ENCODE measurements at regions not wholly inside any gene's neighbourhood (a gene's known extent, or its start where the extent isn't known, plus 50 kb on each side); places are given as distances from the start of the nearest gene placed in this dataset.

DNA sequence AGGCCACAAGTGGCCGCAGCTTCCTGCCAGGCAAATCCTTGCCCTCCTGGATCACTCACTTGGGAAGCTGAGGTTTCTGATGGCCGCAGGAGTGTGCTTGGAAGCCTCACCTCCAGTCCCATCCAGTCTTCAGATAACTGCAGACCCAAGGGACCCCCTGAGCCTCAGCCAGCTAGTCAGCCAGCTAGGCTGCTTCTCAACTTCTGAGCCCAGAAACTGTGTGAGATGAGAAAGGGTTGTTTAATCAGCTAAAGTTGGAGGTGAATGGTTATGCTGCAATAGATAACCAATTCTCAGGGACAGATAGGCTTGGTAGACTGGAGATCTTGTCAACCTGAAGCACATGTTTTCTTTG lies 96.9 kb downstream of the THBS2 start:
- H3K4me1 Mint-ChIP-seq, result no peaks in the 10 kb centered on the region
- H3K36me3 Mint-ChIP-seq (ENCODE audit: low read depth), result no peaks in the 10 kb centered on the region
- H3K4me3 Mint-ChIP-seq, result no peak overlapping the region
- H3K27ac Mint-ChIP-seq, result no peak overlapping the region
- H3K27me3 Mint-ChIP-seq, result peaks cover 18% of the 10 kb centered on the region
- ATAC-seq (replicated peaks), result no peak
- H3K9me3 Mint-ChIP-seq, result no peaks in the 10 kb centered on the region

DNA sequence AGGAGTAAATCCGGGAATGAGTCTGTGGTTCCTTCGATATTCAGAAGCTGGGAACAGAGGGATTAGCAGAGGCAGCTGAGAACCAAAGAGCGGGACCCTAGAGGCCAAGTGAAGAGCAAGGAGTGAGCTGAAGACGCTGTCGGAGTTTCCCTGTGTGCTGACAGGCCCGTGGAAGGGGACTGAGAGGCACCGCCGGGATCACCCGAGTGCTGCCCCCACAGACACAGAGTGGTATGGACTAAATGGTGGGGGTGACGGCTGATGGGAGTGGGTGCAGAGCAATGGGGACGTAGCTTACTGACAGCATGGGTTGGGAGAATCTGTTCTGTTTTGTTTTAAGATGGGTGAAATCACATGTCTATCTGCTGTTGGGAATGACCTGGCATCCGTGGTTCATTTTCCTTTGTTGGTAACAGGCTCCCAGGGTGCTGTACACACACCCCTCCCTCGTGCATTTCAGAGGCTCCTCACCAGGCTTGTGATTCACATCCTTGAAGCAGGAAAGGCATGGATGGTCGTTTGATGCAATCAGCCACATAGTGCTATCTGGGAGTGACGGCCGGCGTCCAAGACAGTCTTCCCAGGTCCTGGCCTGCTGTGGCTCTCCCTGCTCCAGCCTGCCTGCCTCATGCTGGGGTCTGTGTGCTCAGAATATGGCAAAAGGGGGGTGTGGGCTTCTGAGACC lies 97.4 kb downstream of the THBS2 start:
- Mint-ChIP-seq H3K36me3 (ENCODE audit: low read depth) (no peaks in the 10 kb centered on the region), H3K27ac (no peak overlapping the region), H3K27me3 (peaks cover 18% of the 10 kb centered on the region), H3K4me1 (no peaks in the 10 kb centered on the region), H3K9me3 (no peaks in the 10 kb centered on the region), H3K4me3 (no peak overlapping the region)
- no peak for ATAC-seq (replicated peaks)

DNA sequence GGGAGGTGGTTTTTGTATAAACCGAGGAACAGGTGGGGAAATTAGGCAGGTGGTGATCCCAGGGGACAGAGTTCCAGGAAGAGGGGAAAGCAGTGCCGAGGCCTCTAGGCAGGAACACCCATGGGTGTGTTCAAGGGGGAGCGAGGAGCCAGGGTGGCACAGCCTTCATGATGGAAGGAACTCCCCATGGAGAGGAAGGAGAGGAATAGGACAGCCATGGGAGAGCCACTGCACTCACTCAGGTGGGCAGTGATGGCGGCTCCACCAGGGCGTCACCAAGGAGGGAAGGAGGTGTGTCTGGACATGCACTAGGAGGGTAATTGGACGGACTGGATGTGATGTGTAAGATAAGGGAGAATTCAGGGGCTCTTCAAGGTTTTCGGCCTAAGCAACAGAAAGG lies 98.2 kb downstream of the THBS2 start:
- no peaks in the 10 kb centered on the region for H3K4me1 Mint-ChIP-seq
- no peaks in the 10 kb centered on the region for H3K9me3 Mint-ChIP-seq
- no peak overlapping the region for H3K27ac Mint-ChIP-seq
- ATAC-seq (replicated peaks), result no peak
- peaks cover 18% of the 10 kb centered on the region for H3K27me3 Mint-ChIP-seq
- H3K36me3 Mint-ChIP-seq (ENCODE audit: low read depth), result no peaks in the 10 kb centered on the region
- no peak overlapping the region for H3K4me3 Mint-ChIP-seq

DNA sequence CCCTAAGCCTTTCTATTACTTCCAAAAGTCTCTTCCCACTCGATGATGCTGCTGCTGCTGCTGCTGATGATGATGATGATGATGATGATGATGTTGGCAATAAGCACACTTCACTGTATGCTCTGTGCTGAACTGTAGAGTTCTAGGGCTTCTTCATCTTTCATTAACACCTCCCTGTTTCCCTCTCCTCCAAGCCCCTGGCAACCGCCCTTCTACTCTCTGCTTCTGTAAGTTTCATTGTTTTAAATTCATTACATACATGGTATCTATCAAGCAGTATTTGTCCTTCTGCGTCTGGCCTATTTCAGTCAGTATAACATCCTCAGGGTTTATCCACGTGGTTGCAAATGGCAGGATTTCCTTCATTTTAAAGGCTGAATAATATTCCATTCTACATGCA lies 100.2 kb downstream of the THBS2 start:
- no peak for ATAC-seq (replicated peaks)
- H3K9me3 Mint-ChIP-seq, result peaks cover 5% of the 10 kb centered on the region
- H3K27ac Mint-ChIP-seq, result no peak overlapping the region
- H3K27me3 Mint-ChIP-seq, result peaks cover 22% of the 10 kb centered on the region
- no peak overlapping the region for H3K4me3 Mint-ChIP-seq
- H3K36me3 Mint-ChIP-seq (ENCODE audit: low read depth), result no peaks in the 10 kb centered on the region
- no peaks in the 10 kb centered on the region for H3K4me1 Mint-ChIP-seq

DNA sequence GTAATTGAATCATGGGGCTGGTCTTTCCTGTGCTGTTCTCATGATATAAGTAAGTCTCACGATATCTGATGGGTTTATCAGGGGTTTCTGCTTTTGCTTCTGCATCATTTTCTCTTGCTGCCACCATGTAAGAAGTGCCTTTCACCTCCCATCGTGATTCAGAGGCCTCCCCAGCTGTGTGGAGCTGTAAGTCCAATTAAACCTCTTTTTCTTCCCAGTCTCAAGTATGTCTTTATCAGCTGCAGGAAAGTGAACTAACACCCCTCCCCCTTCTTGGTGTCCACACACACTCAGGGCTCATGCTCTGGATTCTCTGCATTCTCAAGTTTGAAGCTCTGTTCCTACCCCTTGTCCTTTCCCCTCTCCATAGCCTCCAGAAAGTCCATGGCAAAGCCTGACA lies 107.1 kb downstream of the THBS2 start:
- no peak for ATAC-seq (replicated peaks)
- Mint-ChIP-seq H3K9me3 (peaks cover 5% of the 10 kb centered on the region), H3K4me1 (no peaks in the 10 kb centered on the region), H3K4me3 (no peak overlapping the region), H3K27ac (no peak overlapping the region), H3K27me3 (peaks cover 7% of the 10 kb centered on the region), H3K36me3 (ENCODE audit: low read depth) (no peaks in the 10 kb centered on the region)

DNA sequence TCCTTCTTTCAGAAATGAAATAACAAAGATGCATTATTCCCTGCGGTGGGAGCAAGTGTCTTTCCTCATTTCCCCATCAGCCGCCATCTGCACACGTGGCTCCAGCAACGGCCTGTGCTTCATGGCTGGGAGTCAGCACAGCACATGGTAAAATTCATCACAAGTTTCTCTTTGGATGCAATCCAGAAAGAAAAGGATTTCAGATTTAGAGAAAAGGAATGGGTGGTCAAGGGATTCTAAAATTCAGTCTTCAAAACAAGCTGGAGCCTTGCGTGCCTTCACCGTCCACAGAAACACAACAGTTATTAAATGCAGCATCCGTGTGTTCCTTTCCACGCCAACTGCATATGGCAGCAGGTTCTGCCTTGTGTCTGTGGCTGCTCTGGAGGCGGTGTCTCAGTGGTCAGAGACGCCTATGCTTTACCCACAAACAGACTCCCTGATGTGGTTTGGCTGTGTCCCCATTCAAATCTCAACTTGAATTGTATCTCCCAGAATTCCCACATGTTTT lies 107.6 kb downstream of the THBS2 start:
- Mint-ChIP-seq H3K4me1 (no peaks in the 10 kb centered on the region), H3K9me3 (peaks cover 5% of the 10 kb centered on the region), H3K27ac (no peak overlapping the region), H3K4me3 (no peak overlapping the region), H3K27me3 (peaks cover 7% of the 10 kb centered on the region), H3K36me3 (ENCODE audit: low read depth) (no peaks in the 10 kb centered on the region)
- no peak for ATAC-seq (replicated peaks)

DNA sequence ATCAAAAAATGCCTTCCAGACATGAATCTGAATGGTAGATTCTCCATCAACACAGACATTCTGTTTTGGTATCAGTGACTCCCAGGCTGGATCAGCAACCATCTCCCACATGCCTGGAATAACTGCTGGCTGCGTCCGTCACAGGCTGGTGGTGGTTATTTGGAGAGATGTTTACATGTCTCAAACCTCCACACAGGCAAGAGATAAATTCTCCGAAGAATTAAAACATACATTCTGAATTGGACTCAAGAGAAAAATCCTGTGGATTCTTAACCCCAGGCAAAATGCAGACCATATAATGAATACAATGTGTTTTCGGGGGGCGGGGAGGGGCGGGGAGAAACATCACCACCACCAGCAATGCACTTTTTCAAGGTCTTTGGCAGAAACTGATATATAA lies 108.2 kb downstream of the THBS2 start:
- Mint-ChIP-seq H3K27ac (no peak overlapping the region), H3K4me3 (no peak overlapping the region), H3K4me1 (no peaks in the 10 kb centered on the region), H3K36me3 (ENCODE audit: low read depth) (no peaks in the 10 kb centered on the region), H3K27me3 (peaks cover 7% of the 10 kb centered on the region), H3K9me3 (peaks cover 5% of the 10 kb centered on the region)
- ATAC-seq (replicated peaks), result no peak

DNA sequence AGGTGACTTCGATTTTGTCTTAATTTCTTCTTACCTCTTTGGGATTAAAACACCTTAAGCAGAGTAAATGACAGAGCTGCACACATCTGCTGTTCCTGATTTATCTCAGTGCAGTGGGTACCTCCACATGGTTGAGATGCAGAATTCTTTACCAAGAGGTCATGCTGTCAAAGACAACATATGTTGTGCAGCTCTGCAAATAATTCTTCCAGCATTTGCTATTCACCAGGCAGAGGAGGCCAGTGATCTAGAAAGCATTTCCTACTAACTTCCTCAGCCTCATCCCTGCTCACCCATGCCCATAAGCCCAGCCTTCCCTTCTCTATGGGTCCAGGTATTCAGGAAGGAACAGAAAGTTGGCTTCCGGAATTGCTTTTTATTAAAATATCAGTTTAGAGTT lies 109.3 kb downstream of the THBS2 start:
- no peaks in the 10 kb centered on the region for H3K9me3 Mint-ChIP-seq
- no peak overlapping the region for H3K4me3 Mint-ChIP-seq
- H3K4me1 Mint-ChIP-seq, result no peaks in the 10 kb centered on the region
- no peak overlapping the region for H3K27ac Mint-ChIP-seq
- no peak for ATAC-seq (replicated peaks)
- H3K27me3 Mint-ChIP-seq, result peaks cover 3% of the 10 kb centered on the region
- H3K36me3 Mint-ChIP-seq (ENCODE audit: low read depth), result no peaks in the 10 kb centered on the region

DNA sequence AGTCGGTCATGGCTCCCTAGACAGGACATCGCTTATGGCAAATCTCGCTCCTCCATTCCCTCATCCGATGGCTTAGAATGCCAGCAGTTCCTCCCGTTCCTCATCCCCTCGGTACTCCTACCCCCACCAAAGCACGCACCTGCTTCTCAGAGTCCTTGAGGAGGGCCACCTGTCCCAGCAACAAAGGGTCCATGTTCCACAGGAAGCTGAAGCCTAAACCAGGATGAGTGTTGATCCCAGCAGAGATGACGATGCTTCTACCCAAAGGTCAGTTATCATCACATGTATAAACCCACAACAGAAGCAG lies 111.2 kb downstream of the THBS2 start:
- Mint-ChIP-seq H3K9me3 (no peaks in the 10 kb centered on the region), H3K36me3 (ENCODE audit: low read depth) (no peaks in the 10 kb centered on the region), H3K4me3 (no peak overlapping the region), H3K27me3 (peaks cover 3% of the 10 kb centered on the region), H3K27ac (no peak overlapping the region), H3K4me1 (no peaks in the 10 kb centered on the region)
- no peak for ATAC-seq (replicated peaks)

DNA sequence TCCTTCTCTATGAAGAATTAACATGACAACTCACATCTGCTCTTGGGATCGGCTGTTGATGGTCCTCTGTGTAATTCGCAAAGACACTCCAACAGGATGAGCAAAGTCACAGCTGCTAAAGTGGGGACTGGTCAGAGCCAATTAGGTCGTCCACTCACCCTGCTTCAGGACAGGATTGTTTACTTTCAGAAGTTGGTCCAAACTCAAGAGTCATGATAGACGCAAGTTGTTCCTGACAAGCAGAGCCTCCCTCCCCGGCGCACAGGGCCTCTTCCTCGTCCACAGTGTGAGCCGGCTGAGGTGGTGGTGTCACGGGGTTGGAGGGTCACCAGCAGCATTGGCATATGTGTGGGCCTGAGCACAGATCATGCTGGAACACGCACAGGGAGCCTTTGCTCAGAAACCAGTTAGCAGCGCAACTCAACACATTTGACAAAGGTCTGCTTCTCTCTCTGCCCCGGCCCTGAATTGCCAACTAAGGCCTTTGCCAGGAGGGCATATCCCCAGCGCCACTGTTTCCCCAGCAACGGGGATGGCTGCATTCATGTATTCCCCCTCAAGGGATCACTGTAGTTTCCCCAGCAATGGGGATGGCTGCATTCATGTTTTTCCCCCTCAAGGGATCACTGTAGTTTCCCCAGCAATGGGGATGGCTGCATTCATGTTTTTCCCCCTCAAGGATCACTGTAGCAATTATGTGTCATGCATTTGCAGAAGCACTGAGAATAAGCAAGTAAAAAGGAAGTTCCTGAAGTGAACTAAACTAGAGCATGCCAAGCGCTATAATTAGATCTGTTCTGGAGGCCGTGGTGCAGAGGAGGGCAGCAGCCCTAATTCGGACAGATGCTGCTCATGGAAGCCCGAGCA lies 111.7 kb downstream of the THBS2 start:
- H3K27me3 Mint-ChIP-seq, result peaks cover 3% of the 10 kb centered on the region
- H3K9me3 Mint-ChIP-seq, result no peaks in the 10 kb centered on the region
- no peak overlapping the region for H3K4me3 Mint-ChIP-seq
- no peak for ATAC-seq (replicated peaks)
- H3K27ac Mint-ChIP-seq, result no peak overlapping the region
- H3K36me3 Mint-ChIP-seq (ENCODE audit: low read depth), result no peaks in the 10 kb centered on the region
- H3K4me1 Mint-ChIP-seq, result no peaks in the 10 kb centered on the region

DNA sequence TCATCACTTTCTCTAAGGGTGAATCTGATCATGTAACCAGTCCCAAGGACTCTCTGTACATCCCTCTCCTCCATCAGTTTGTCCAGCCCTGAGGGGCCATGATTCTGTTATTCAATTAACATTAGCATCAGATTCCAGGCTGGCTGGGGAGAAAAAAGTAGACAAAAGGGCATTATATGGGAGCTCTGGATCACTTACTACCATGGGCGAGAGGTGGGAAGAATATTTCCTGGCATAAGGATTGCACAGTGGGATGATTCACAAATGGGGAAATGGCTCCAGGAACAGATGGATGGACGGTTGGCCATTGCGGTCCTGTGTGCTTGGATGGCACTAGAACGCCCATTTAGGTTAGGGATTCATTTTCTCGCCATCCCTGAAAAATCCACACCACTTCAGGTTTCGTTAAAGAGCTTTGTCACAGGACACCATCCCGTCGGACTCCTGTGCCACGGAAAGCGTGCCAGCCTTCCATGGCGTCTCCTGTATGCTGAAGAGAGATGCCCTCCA lies 112.6 kb downstream of the THBS2 start:
- no peak for ATAC-seq (replicated peaks)
- Mint-ChIP-seq H3K4me1 (no peaks in the 10 kb centered on the region), H3K27ac (no peak overlapping the region), H3K36me3 (ENCODE audit: low read depth) (no peaks in the 10 kb centered on the region), H3K9me3 (no peaks in the 10 kb centered on the region), H3K4me3 (no peak overlapping the region), H3K27me3 (peaks cover 4% of the 10 kb centered on the region)

DNA sequence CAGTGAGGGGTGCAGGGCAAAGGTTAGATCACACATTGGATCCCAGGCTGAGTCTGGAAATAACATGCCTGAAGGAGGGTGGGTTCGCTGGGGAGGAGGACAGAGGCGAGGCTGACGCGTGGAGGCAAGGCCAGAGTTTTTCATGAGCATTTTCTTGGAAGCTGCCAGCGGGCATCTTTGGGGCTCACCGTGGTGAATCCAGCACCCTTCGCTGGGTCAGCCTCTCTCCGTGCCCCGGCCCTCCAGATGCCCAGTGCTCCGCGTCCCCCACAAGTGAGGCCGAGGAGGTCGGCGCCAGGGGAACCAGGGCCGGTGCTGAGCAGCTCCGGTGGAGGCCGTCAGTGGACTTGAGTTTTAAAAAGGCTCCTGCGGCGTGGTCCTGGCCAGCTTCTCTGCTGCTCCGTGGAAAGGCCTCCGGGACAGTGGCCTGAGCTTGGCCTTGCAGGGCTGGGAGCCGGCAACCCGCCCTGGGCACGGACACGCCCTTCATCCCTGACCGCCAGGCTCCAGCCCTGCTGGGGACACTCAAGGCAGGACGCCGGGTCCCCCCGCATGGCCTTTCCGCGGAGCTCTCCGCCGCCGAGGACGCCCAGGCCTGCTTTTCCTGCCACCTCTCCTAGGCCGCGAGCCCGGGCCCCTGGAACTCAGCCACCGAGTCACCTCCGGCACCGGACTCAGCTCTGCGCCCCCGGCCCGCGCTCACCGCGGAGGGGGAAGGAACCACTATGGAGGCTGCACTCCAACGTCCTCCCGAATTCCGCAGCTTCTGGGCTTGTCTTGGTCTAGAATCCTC lies 114.3 kb downstream of the THBS2 start:
- H3K36me3 Mint-ChIP-seq (ENCODE audit: low read depth), result no peaks in the 10 kb centered on the region
- no peak for ATAC-seq (replicated peaks)
- no peaks in the 10 kb centered on the region for H3K9me3 Mint-ChIP-seq
- no peak overlapping the region for H3K27ac Mint-ChIP-seq
- no peak overlapping the region for H3K4me3 Mint-ChIP-seq
- no peaks in the 10 kb centered on the region for H3K4me1 Mint-ChIP-seq
- peaks cover 8% of the 10 kb centered on the region for H3K27me3 Mint-ChIP-seq

DNA sequence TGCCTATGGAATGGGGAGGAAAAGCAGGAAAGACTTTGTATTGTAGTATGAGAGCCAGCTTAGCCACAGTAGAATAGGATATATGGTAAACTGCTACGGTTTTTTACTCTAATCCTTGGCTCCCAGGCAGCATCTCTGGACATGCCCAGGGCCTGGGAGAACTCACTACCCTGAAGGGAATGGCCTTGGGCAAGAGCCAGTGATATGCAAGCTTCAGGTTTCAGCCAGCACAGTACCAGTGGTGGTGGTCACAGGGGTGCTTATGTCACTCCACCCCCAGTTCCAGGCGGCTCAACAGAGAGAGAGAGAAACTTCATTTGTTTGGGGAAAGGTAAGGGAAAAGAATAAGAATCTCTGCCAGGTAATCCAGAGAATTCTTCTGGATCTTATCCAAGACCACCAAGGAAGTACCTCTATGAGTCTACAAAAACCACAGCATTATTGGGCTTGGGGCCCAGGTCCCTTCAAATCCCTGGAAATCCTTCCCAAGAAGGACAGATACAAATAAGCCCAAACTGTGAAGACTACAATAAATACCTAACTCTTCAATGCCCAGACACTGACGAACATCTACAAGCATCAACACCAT lies 121.2 kb downstream of the THBS2 start:
- no peaks in the 10 kb centered on the region for H3K4me1 Mint-ChIP-seq
- no peaks in the 10 kb centered on the region for H3K36me3 Mint-ChIP-seq (ENCODE audit: low read depth)
- H3K27ac Mint-ChIP-seq, result no peak overlapping the region
- no peak for ATAC-seq (replicated peaks)
- peaks cover 7% of the 10 kb centered on the region for H3K9me3 Mint-ChIP-seq
- no peak overlapping the region for H3K4me3 Mint-ChIP-seq
- H3K27me3 Mint-ChIP-seq, result peaks cover 19% of the 10 kb centered on the region

DNA sequence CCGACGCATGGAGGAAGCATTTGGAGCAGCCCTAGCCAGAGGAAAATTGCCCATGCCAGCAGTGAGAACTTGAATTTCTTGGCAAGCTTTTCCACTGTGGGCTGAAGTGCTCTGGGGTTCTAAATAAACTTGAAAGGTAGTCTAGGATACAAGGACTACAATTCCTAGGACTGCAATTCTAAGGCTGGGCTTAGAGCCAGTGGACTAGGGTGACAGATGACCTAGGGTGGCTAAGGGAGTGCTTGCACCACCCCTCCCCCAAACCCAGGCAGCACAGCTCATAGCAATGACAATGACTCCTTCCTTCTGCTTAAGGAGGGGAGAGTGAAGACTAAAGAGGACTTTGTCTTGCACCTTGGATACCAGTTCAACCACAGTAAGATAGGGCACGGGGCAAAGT lies 122.3 kb downstream of the THBS2 start:
- Mint-ChIP-seq H3K4me1 (no peaks in the 10 kb centered on the region), H3K27ac (no peak overlapping the region), H3K36me3 (ENCODE audit: low read depth) (no peaks in the 10 kb centered on the region), H3K27me3 (peaks cover 19% of the 10 kb centered on the region), H3K9me3 (peaks cover 7% of the 10 kb centered on the region), H3K4me3 (no peak overlapping the region)
- ATAC-seq (replicated peaks), result no peak
